Cardiac muscle cell (in vitro differentiated cells and primary cell): ENCODE measurements at regions not wholly inside any gene's neighbourhood (a gene's known extent, or its start where the extent isn't known, plus 50 kb on each side); places are given as distances from the start of the nearest gene placed in this dataset.

Source experiments
- DNase-seq, 2 donors: peaks; one replicate each; pipeline versions ENCODE4 v3.0.0 to v3.0.0-alpha.2; 2010 to 2017; ENCODE audit warnings: low read depth in 1 of 2, low spot score in 1 of 2
- H3K27ac ChIP-seq: fragments of 200-600 bp; sonication (generic); 2 replicates; pipeline ENCODE4 v1.5.1; 2016
- H3K27me3 ChIP-seq: fragments of 200-600 bp; sonication (generic); 2 replicates; pipeline ENCODE4 v1.6.0; 2016; ENCODE audit warnings: control low read depth
- H3K36me3 ChIP-seq: fragments of 200-600 bp; sonication (generic); 2 replicates; pipeline ENCODE4 v1.5.1; 2016; ENCODE audit warnings: control low read depth
- H3K4me1 ChIP-seq: fragments of 200-600 bp; sonication (generic); 2 replicates; pipeline ENCODE4 v1.8.1; 2017; ENCODE audit warnings: low read depth, mild to moderate bottlenecking, mixed run types
- H3K4me3 ChIP-seq: fragments of 200-600 bp; sonication (generic); 2 replicates; pipeline ENCODE4 v1.5.1; 2016; ENCODE audit warnings: mild to moderate bottlenecking
- H3K9me3 ChIP-seq: fragments of 200-600 bp; sonication (generic); 2 replicates; pipeline ENCODE4 v1.5.1; 2017; ENCODE audit warnings: low read depth, mild to moderate bottlenecking, control low read depth
- TF ChIP-seq, protein P1 (sequence below): IDR thresholded peaks from 2 replicates; pipeline ENCODE4 v1.5.1; 2012; ENCODE audit warnings: low read depth, mild to moderate bottlenecking, low read length

DNA sequence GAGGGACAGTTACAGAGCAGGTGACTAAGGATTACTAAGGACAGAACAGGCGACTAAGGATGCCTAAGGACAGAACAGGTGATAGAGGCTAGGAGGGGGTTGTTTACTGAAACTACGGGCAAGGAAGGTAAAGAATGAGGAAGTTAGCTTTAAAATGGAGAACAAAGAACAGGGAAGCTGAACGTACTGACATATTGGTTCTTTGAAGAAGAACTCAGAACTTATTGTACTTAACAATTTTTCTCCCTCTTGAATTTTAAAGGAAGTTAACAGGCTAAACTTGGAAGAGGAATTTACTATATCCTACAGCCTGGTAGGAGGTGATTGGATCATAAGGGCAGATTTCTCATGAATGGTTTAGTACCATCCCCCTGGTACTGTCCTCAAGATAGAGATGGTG is 290.2 kb downstream of the SHQ1 start:
- Histone ChIP-seq H3K36me3 (no peaks in the 10 kb centered on the region), H3K27me3 (no peaks in the 10 kb centered on the region), H3K4me1 (peaks cover 7% of the 10 kb centered on the region), H3K4me3 (no peak overlapping the region), H3K9me3 (no peaks in the 10 kb centered on the region), H3K27ac (no peak overlapping the region)
- TF ChIP-seq, protein P1, sequence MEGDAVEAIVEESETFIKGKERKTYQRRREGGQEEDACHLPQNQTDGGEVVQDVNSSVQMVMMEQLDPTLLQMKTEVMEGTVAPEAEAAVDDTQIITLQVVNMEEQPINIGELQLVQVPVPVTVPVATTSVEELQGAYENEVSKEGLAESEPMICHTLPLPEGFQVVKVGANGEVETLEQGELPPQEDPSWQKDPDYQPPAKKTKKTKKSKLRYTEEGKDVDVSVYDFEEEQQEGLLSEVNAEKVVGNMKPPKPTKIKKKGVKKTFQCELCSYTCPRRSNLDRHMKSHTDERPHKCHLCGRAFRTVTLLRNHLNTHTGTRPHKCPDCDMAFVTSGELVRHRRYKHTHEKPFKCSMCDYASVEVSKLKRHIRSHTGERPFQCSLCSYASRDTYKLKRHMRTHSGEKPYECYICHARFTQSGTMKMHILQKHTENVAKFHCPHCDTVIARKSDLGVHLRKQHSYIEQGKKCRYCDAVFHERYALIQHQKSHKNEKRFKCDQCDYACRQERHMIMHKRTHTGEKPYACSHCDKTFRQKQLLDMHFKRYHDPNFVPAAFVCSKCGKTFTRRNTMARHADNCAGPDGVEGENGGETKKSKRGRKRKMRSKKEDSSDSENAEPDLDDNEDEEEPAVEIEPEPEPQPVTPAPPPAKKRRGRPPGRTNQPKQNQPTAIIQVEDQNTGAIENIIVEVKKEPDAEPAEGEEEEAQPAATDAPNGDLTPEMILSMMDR: no peak
- DNase-seq: no peak

DNA sequence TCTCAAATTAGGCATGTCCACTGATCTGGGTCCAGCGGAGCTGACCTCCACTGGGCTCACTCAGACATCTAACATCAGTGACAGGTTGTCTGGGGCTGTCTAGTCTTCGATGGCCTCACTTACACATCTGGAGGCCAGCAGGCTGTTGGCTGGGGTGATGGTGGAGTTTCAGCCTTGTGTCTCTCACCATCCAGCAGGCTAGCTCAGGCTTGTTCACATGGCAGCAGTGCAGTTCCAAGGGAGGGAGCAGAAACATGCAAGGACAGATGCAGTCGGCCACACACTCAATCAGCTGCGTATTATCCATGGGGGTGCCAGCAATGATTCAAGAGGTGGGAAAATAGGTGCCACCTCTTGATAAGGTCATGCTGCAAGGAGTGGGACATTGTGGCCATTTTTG is 292.5 kb downstream of the SHQ1 start:
- Histone ChIP-seq H3K36me3 (no peaks in the 10 kb centered on the region), H3K9me3 (no peaks in the 10 kb centered on the region), H3K27ac (no peak overlapping the region), H3K4me3 (no peak overlapping the region), H3K4me1 (no peaks in the 10 kb centered on the region), H3K27me3 (no peaks in the 10 kb centered on the region)
- TF ChIP-seq, protein P1: no peak
- DNase-seq: no peak

DNA sequence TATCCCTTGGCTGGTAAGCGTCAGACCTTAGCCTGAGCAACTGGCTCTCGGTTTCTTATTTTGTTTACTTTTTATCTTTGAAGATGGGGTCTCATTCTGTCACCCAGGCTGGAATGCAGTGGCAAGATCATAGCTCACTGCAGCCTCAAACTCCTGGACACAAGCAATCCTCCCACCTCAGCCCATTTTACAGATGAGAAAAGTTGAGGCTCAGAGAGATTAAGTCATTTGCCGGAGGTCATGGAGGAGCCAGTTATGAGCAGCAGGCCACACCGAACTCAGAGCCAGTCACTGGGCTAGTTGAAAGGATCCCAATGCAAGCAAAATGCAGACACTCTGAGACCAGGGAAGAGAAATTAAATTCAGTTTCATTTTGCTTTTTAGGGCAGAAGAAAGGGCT is 293.6 kb downstream of the SHQ1 start:
- H3K27me3 ChIP-seq: no peaks in the 10 kb centered on the region
- H3K36me3 ChIP-seq: no peaks in the 10 kb centered on the region
- no peak overlapping the region for H3K27ac ChIP-seq
- TF ChIP-seq, protein P1: no peak
- H3K9me3 ChIP-seq: no peaks in the 10 kb centered on the region
- no peak overlapping the region for H3K4me3 ChIP-seq
- DNase-seq: no peak
- no peaks in the 10 kb centered on the region for H3K4me1 ChIP-seq

DNA sequence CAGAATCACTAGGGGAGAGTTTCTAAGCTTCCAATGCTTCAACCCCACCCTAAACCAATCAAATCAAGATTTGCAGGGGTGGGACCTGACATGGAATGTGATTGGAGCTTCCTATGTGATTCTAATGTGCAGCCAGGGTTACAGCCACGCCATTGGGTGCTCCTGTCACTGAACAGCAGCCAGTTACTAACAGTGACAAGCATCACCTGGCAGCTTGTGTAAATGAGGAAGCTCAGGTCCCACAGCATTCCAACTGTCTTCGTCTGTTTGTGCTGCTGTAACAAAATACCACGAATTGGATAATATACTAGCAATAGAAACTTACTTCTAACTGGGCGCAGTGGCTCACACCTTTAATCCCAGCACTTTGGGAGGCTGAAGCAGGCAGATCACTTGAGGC is 294.9 kb downstream of the SHQ1 start:
- no peak for DNase-seq
- Histone ChIP-seq H3K4me3 (no peak overlapping the region), H3K27me3 (no peaks in the 10 kb centered on the region), H3K36me3 (no peaks in the 10 kb centered on the region), H3K9me3 (no peaks in the 10 kb centered on the region), H3K4me1 (no peaks in the 10 kb centered on the region), H3K27ac (no peak overlapping the region)
- TF ChIP-seq, protein P1: no peak

DNA sequence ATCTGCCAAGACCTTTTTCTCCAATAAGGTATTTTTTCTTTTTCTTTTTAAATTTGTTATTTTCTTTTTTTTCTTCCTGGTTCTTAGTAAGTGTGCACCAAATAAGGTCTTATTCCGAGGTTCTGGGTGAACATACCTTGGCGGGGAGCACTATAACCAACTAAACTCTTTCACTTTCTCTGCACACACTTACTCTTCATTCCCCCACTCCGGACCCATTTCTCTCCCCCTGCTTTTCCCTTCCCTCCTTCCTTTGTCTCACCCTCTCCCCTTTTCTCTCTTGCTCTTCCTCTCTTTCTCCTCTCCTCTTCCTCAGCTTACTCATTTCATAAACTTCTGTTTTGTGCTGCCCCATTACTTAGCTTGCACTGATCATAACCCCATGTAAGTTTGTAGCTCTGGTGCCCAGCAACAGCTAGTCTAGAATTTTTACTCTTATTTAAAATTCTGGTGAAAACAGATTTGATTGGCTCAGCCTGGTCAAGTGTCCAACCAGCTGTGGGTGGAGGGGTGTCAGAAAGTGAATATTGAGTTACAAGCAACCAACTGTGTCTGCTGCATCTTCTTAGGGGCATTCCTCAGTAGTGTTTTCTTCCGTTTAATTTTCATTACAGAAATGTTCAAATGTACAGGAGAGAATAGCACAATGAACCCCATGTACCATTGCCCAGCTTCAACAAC is 297.5 kb downstream of the SHQ1 start:
- TF ChIP-seq, protein P1: no peak
- H3K9me3 ChIP-seq: no peaks in the 10 kb centered on the region
- no peak for DNase-seq
- H3K27me3 ChIP-seq: no peaks in the 10 kb centered on the region
- no peaks in the 10 kb centered on the region for H3K4me1 ChIP-seq
- no peak overlapping the region for H3K4me3 ChIP-seq
- no peaks in the 10 kb centered on the region for H3K36me3 ChIP-seq
- H3K27ac ChIP-seq: no peak overlapping the region
